GM12878 (cell line): ENCODE measurements at regions not wholly inside any gene's neighbourhood (a gene's known extent, or its start where the extent isn't known, plus 50 kb on each side); places are given as distances from the start of the nearest gene placed in this dataset.

Experiments
- ATAC-seq: fragments of 200-7000 bp; cut with Tn5 transposase; 3 replicates; pipeline ENCODE4 v1.9.1; 2020; ENCODE audit warnings: mild to moderate bottlenecking, moderate library complexity
- BruUV-seq: library from RNA; stranded (reverse); fragments of 400-500 nt; replicated peaks from 2 replicates; lab custom pipeline; 2021; lab: Mats Ljungman, UMichigan
- CTCF ChIA-PET: fragments of 300-600 bp; sonication (Branson Sonifier 250); formaldehyde crosslinking; extraction: SDS; loops from one replicate; lab custom pipeline; 2021; ENCODE audit warnings: inconsistent platforms; lab: Yijun Ruan, JAX
- POLR2A ChIA-PET: fragments of 350-600 bp; formaldehyde crosslinking; extraction: SDS; loops from one replicate; lab custom pipeline; 2021; ENCODE audit warnings: inconsistent platforms; lab: Charles Lee
- RAD21 ChIA-PET: fragments of 300-600 bp; sonication (Branson Sonifier 250); formaldehyde crosslinking; loops from one replicate; lab custom pipeline; 2023; ENCODE audit warnings: antibody characterized with exemption; ENCODE audit not compliant: unreplicated experiment; lab: Charles Lee
- SMC1A ChIA-PET: fragments of 300-600 bp; sonication (Branson Sonifier 250); formaldehyde crosslinking; loops from one replicate; lab custom pipeline; 2023; ENCODE audit not compliant: unreplicated experiment, uncharacterized antibody; lab: Charles Lee
- DNase-seq: peaks from one replicate; pipeline ENCODE4 v3.0.0-alpha.2; 2011; ENCODE audit warnings: low read depth, low spot score
- FAIRE-seq: peaks from 3 replicates; lab custom pipeline; 2011; peaks lifted over from hg19 to GRCh38; lab: Jason Lieb, UNC
- H2AFZ ChIP-seq: 2 replicates; pipeline ENCODE4 v1.6.0; 2011; ENCODE audit warnings: low read depth, low read length, control low read depth; ENCODE audit not compliant: control insufficient read depth
- H3K27ac ChIP-seq: 2 replicates; pipeline ENCODE4 v1.5.1; 2011; ENCODE audit warnings: control low read depth; ENCODE audit not compliant: control insufficient read depth, insufficient read depth
- H3K27me3 ChIP-seq, 2 experiments: replicated peaks in 1 of 2; 2 replicates each; pipeline versions ENCODE4 v1.6.0 to v1.6.1; 2011; ENCODE audit warnings: low read length in 1 of 2; ENCODE audit not compliant: control insufficient read depth in 2 of 2, insufficient read depth in 2 of 2
- H3K36me3 ChIP-seq, 2 experiments: 2 replicates each; pipeline ENCODE4 v1.5.1; 2011; ENCODE audit warnings: low read length in 1 of 2; ENCODE audit not compliant: control insufficient read depth in 2 of 2, insufficient read depth in 2 of 2
- H3K4me1 ChIP-seq: 2 replicates; pipeline ENCODE4 v1.6.1; 2011; ENCODE audit warnings: mild to moderate bottlenecking, low read length, moderate library complexity, mixed read lengths; ENCODE audit not compliant: control insufficient read depth, insufficient read depth
- H3K4me2 ChIP-seq: 2 replicates; pipeline ENCODE4 v1.6.0; 2011; ENCODE audit warnings: control low read depth; ENCODE audit not compliant: control insufficient read depth, insufficient read depth
- H3K4me3 ChIP-seq: fragments of 200-600 bp; sonication (generic); 2 replicates; pipeline ENCODE4 v1.5.1; 2016
- H3K79me2 ChIP-seq: 2 replicates; pipeline ENCODE4 v1.6.0; 2011; ENCODE audit warnings: low read length; ENCODE audit not compliant: control insufficient read depth, insufficient read depth
- H3K9ac ChIP-seq: 2 replicates; pipeline ENCODE4 v1.8.0; 2011; ENCODE audit warnings: low read length, control low read depth, mixed read lengths; ENCODE audit not compliant: control insufficient read depth, insufficient read depth
- H3K9me3 ChIP-seq: replicated peaks from 3 replicates; pipeline ENCODE4 v1.5.1; 2011; ENCODE audit warnings: mild to moderate bottlenecking, low read length; ENCODE audit not compliant: control insufficient read depth, insufficient read depth
- H4K20me1 ChIP-seq: 2 replicates; pipeline ENCODE4 v1.6.0; 2011; ENCODE audit not compliant: control insufficient read depth, insufficient read depth
- ATF3 ChIP-seq: IDR thresholded peaks from 2 replicates; pipeline ENCODE4 v1.6.1; 2011; ENCODE audit warnings: low read depth, mild to moderate bottlenecking, low read length, moderate library complexity, borderline replicate concordance; ENCODE audit errors: extremely low read depth
- BRCA1 ChIP-seq: IDR thresholded peaks from 2 replicates; pipeline ENCODE4 v1.6.1; 2011; ENCODE audit warnings: low read depth, low read length, improper control_type of control experiment
- CHD2 ChIP-seq: IDR thresholded peaks from 2 replicates; pipeline ENCODE4 v1.6.1; 2011; ENCODE audit warnings: low read depth, low read length, improper control_type of control experiment, borderline replicate concordance
- CREB1 ChIP-seq: IDR thresholded peaks from 2 replicates; pipeline ENCODE4 v1.6.1; 2012; ENCODE audit warnings: low read depth, mild to moderate bottlenecking, inconsistent platforms
- DPF2 ChIP-seq: fragments of 450-650 bp; IDR thresholded peaks from 2 replicates; pipeline ENCODE4 v1.6.1; 2017; ENCODE audit warnings: mild to moderate bottlenecking
- EP300 ChIP-seq, 2 experiments: fragments of 150-350 bp in 1 of 2; IDR thresholded peaks; 2 replicates each; pipeline ENCODE4 v1.6.1; 2011 to 2012; ENCODE audit warnings: low read depth in 2 of 2, low read length in 2 of 2, borderline replicate concordance in 1 of 2, improper control_type of control experiment in 1 of 2, inconsistent platforms in 1 of 2; ENCODE audit not compliant: control insufficient read depth in 1 of 2
- EZH2 ChIP-seq: IDR thresholded peaks from 2 replicates; pipeline ENCODE4 v1.6.1; 2012; ENCODE audit warnings: low read depth, mild to moderate bottlenecking, control low read depth, inconsistent platforms, low read length, borderline replicate concordance; ENCODE audit not compliant: control insufficient read depth
- HDGF ChIP-seq: fragments of 450-650 bp; IDR thresholded peaks from 2 replicates; pipeline ENCODE4 v1.6.1; 2016; ENCODE audit warnings: antibody characterized with exemption
- IRF4 ChIP-seq: IDR thresholded peaks from 2 replicates; pipeline ENCODE4 v1.6.1; 2011; ENCODE audit warnings: low read depth, low read length
- NR2C1 ChIP-seq: fragments of 450-650 bp; IDR thresholded peaks from 2 replicates; pipeline ENCODE4 v1.6.1; 2017; ENCODE audit warnings: antibody characterized with exemption, mild to moderate bottlenecking, moderate library complexity
- NRF1 ChIP-seq: conservative IDR thresholded peaks from 2 replicates; pipeline ENCODE4 v1.6.1; 2011; ENCODE audit warnings: mild to moderate bottlenecking, low read depth, low read length, improper control_type of control experiment
- POLR2AphosphoS2 ChIP-seq: IDR thresholded peaks from 2 replicates; pipeline ENCODE4 v1.6.1; 2011; ENCODE audit warnings: low read depth, mild to moderate bottlenecking, low read length, improper control_type of control experiment, moderate library complexity
- RELA ChIP-seq: fragments of 450-650 bp; IDR thresholded peaks from 2 replicates; pipeline ENCODE4 v1.8.0; 2014; ENCODE audit warnings: borderline replicate concordance; ENCODE audit not compliant: partially characterized antibody
- RUNX3 ChIP-seq: IDR thresholded peaks from 2 replicates; pipeline ENCODE4 v1.6.1; 2012; ENCODE audit warnings: low read length, inconsistent platforms
- SMC3 ChIP-seq: IDR thresholded peaks from 2 replicates; pipeline ENCODE4 v1.6.1; 2011; ENCODE audit warnings: low read length, improper control_type of control experiment, borderline replicate concordance
- ZNF622 ChIP-seq: fragments of 450-650 bp; IDR thresholded peaks from 2 replicates; pipeline ENCODE4 v1.6.1; 2017; ENCODE audit warnings: mild to moderate bottlenecking, inconsistent platforms
- WGBS: methylation state at CpG from one replicate; pipeline ENCODE4 v1.1.6; 2016; ENCODE audit warnings: low lambda C conversion rate; ENCODE audit not compliant: insufficient replicate concordance, insufficient coverage; ENCODE audit errors: missing lambda C conversion rate; 5-methylcytosine and 5-hydroxymethylcytosine counted together
- in situ Hi-C: fragments of 300-500 bp; cut with MboI; formaldehyde crosslinking; loops from 9 replicates; pipeline ENCODE4 v1.14.3; 2018; ENCODE audit warnings: mixed read lengths
- intact Hi-C: fragments of 100-400 bp; cut with micrococcal nuclease; formaldehyde crosslinking; loops from one replicate; pipeline ENCODE4 v1.14.2; 2022; ENCODE audit not compliant: unreplicated experiment

- no TSS peak for BruUV-seq
- FAIRE-seq (no peak), DNase-seq (no peak), ATAC-seq (no peak)
- Histone ChIP-seq H3K4me3 (no peak overlapping the region), H3K27ac (no peak overlapping the region), H3K27me3 (no peaks in the 10 kb centered on the region; a peak in 1 of 4 replicates), H3K79me2 (no peaks in the 10 kb centered on the region), H3K9me3 (no peaks in the 10 kb centered on the region), H3K4me1 (no peaks in the 10 kb centered on the region), H3K36me3 (no peaks in the 10 kb centered on the region), H3K4me2 (no peak overlapping the region), H3K9ac (no peak overlapping the region), H4K20me1 (no peaks in the 10 kb centered on the region), H2AFZ (no peak overlapping the region)
- SMC1A ChIA-PET = no interaction called here
- intact Hi-C loops = no loop called here
- RAD21 ChIA-PET = no interaction called here
- TF ChIP-seq IRF4 (no peak), NR2C1 (no peak), RUNX3 (no peak), ZNF622 (no peak), CREB1 (no peak), CHD2 (no peak)
- in situ Hi-C loops = no loop called here
- 71% methylated on average over 3 of the region's 3 CpGs for WGBS
- CTCF ChIA-PET = no interaction called here
- POLR2A ChIA-PET = no interaction called here
Observed at GRCh38 chr6:2430612-2431011, 185.2 kb upstream of the GMDS start.

GRCh38 chr6:2429460-2429859, 184.1 kb upstream of the GMDS start:
- ATAC-seq = no peak
- H3K4me2 ChIP-seq = no peak overlapping the region
- ChIA-PET POLR2A (no interaction called here), RAD21 (no interaction called here), CTCF (no interaction called here), SMC1A (no interaction called here)
- no peaks in the 10 kb centered on the region for H3K27me3 ChIP-seq
- TF ChIP-seq NRF1 (no peak), RELA (no peak), SMC3 (no peak), BRCA1 (no peak), EP300 (IDR thresholded peaks at IDR 0.05; ENCODE audit: borderline replicate concordance in 1 of 2, control insufficient read depth in 1 of 2, low read depth in 2 of 2, low read length in 2 of 2) (no peak), ATF3 (no peak), CREB1 (no peak), DPF2 (no peak), HDGF (no peak), EZH2 (no peak), POLR2AphosphoS2 (no peak)
- H3K4me3 ChIP-seq = no peak overlapping the region
- no peaks in the 10 kb centered on the region for H3K79me2 ChIP-seq
- no peak for DNase-seq
- no peak overlapping the region for H2AFZ ChIP-seq
- BruUV-seq = no TSS peak
- H3K4me1 ChIP-seq = no peaks in the 10 kb centered on the region
- no peaks in the 10 kb centered on the region for H4K20me1 ChIP-seq
- no peak for FAIRE-seq
- WGBS = 58% methylated on average over 6 of the region's 6 CpGs
- no peak overlapping the region for H3K9ac ChIP-seq
- intact Hi-C loops = no loop called here
- H3K9me3 ChIP-seq = no peaks in the 10 kb centered on the region
- in situ Hi-C loops = no loop called here
- H3K27ac ChIP-seq = no peak overlapping the region
- no peaks in the 10 kb centered on the region for H3K36me3 ChIP-seq
